ENCODE measurements at regions not wholly inside any gene's neighbourhood (a gene's known extent, or its start where the extent isn't known, plus 50 kb on each side); places are given as distances from the start of the nearest gene placed in this dataset.

DNA sequence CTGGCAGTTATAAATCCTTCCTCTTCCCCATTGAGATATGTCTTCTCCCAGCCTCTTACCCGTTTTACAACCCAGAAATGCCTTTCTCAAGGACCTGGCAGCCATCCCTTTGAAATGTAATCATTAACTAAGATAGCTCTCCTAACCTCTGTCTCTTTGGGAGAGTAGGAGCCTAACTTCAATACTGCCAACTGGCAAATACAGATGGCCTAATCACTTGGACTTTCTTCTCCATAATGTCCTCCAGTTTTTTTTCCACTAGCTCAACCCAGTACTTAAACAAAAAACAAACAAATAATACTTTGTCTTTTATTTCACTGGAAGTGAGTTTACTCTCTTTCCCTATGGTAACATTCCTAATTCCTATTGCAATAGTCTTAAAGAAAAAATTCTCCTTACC lies 1391.1 kb downstream of the SUCLG1 start:
- TF ChIP-seq, protein P1, sequence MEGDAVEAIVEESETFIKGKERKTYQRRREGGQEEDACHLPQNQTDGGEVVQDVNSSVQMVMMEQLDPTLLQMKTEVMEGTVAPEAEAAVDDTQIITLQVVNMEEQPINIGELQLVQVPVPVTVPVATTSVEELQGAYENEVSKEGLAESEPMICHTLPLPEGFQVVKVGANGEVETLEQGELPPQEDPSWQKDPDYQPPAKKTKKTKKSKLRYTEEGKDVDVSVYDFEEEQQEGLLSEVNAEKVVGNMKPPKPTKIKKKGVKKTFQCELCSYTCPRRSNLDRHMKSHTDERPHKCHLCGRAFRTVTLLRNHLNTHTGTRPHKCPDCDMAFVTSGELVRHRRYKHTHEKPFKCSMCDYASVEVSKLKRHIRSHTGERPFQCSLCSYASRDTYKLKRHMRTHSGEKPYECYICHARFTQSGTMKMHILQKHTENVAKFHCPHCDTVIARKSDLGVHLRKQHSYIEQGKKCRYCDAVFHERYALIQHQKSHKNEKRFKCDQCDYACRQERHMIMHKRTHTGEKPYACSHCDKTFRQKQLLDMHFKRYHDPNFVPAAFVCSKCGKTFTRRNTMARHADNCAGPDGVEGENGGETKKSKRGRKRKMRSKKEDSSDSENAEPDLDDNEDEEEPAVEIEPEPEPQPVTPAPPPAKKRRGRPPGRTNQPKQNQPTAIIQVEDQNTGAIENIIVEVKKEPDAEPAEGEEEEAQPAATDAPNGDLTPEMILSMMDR (IDR thresholded peaks at IDR 0.05): no peak

DNA sequence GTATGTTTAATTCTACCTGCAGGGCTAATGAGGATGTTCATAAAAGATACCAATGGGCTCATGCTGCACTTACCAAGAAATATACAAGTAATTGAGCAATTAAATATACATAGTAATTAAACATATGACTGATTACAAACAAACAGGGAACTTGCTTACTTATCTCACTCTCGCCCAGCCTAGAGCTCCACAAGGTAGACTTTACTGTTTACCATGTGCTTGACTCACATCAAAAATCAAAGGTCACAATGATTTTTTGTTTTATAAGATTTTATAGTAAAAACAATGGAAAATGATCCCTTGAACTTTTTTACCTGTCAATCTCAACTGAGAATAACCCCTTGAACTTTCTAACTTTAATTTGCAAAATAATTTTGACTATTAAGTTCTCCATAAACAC lies 1395.1 kb downstream of the SUCLG1 start:
- TF ChIP-seq, protein P1 (IDR thresholded peaks at IDR 0.05): no peak

DNA sequence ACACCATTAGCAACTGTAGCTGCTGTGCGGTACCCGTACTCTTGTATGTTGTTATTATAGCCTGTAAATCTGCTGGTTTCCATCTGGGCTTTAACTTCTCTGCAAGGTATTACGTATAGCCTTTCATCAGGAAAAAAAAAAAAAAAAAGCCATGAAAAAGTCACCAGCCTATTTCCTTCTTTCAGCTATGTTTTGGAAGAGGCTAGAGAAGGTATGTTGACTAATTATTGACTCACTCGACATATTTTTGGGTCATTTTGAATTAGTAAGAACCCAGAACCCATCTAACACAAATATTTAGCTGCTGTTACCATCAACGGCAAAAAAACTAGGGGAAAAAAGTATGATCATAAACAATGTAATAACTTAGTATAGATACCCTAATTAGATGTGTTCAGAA lies 1395.6 kb downstream of the SUCLG1 start:
- TF ChIP-seq, protein P1 (IDR thresholded peaks at IDR 0.05): no peak

DNA sequence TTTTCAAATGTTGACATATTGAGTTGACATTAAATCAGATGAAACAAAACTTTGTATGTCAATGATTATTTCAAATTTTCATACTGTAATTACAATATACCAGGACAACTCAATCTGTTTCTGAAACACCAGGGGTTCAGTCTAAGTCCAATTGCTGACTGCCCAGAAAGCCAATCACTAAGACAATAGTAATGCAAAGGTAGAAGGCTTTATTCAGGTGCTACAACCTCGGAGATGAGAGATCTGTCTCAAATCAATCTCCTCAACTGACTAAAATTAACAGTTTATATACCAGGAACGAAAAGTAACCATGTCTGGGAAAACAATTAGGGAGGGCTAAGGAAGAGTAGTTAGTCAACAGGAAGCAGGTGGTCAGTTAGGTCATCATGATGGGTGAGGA lies 1400.4 kb downstream of the SUCLG1 start:
- TF ChIP-seq, protein P1 (IDR thresholded peaks at IDR 0.05): no peak

DNA sequence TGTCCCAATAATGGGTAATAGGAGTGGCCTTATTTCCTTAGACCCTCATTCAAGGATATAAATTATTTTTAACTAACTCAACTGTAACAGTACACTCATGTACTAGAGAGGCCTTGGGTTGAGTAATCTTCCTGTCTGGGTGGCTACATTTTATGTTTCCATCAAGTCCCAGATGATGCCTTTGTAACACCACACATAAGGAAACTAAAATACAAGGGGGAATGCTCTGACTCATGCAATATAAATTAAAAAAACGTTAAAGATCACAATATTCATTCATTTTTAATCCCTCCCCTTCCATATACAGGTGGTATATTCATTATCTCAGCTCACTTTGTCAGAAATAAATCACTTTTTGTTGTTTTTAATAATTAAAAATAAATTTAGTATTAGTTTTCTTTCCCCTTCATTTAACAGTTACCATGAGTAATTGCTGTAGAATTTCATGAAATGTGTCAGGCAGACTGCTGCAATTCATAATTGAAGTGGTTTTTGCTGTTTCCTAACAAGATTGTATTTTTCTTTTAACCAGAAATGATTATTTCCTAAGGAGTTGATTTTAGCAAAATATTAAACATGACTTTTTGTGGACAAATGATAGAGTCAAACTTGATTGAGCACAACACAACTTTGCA lies 1403.6 kb downstream of the SUCLG1 start:
- TF ChIP-seq, protein P1 (IDR thresholded peaks at IDR 0.05): no peak

DNA sequence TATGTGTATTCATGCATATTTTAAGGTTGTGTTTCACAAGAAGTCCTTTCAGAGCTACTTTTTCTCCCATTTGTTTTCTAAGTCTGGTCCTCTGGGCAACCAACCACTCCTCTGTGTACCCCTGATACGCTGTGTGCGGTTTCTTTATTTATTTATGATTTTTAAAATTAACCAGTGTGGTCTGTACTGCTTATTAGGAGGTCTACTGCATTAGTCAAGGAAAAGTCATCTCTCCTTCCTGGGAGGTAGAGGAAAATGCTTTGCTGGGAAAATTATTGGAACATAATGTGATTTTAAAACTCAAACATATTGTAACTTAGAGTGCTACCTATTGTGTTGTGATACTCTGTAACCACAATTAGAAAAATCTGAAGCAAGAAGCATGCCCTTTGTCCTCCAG lies 1404.3 kb downstream of the SUCLG1 start:
- TF ChIP-seq, protein P1 (IDR thresholded peaks at IDR 0.05): no peak

DNA sequence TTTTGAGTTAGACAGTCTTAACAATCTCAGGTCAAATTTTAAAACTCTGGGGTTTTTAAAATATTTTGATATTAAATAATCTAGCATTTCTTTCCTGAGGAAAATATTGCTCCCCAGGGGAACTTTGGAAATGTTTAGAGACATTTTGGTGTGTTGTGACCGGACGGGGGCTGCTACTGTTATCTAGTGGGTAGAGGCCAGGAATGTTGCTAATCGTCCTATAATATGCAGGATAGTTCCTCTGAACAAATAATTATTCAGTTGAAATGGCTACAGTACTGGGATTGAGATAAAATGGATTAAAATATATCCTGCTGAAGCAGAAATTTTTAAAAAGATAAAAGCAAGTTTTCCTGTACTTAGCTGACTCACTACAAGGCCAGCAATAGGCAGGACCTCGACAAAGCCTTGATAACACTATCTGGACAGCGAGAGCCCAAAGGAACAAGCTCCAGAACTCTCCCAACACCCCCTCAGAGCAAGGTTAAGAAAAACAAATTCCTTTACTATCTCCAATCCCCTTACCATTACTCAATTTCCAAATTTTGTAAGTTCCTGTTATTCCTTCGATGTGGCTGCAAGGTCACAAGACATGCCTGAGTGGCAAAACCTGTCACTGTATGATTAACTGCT lies 1407.4 kb downstream of the SUCLG1 start:
- TF ChIP-seq, protein P1 (IDR thresholded peaks at IDR 0.05): no peak
